ENCODE measurements at regions not wholly inside any gene's neighbourhood (a gene's known extent, or its start where the extent isn't known, plus 50 kb on each side); places are given as distances from the start of the nearest gene placed in this dataset.

GRCh38 chr5:23451156-23451555, 56.3 kb upstream of the PRDM9 start:
- no peak overlapping the region for H3K23ac ChIP-seq (ENCODE audit: low read length in 2 of 2)
- no peak overlapping the region for H4K91ac ChIP-seq (ENCODE audit: low read length)
- WGBS = 52% methylated on average over 1 of the region's 1 CpG
- H3K18ac ChIP-seq (ENCODE audit: low read depth in 1 of 2, low read length in 2 of 2) = no peak overlapping the region
- no peak overlapping the region for H3K4ac ChIP-seq (ENCODE audit: low read depth in 1 of 2, low read length in 2 of 2)
- no peak for DNase-seq
- peaks cover 4% of the 10 kb centered on the region for H3K9me3 ChIP-seq (ENCODE audit: control insufficient read depth, low read length)
- no peaks in the 10 kb centered on the region for H3K27me3 ChIP-seq (ENCODE audit: control insufficient read depth in 1 of 2, insufficient read depth in 1 of 2, low read length in 2 of 2)
- H2AK5ac ChIP-seq (ENCODE audit: low read length, severe bottlenecking) = no peak overlapping the region
- H3K4me3 ChIP-seq (ENCODE audit: insufficient read depth in 1 of 2, low read depth in 1 of 2, low read length in 2 of 2) = no peak overlapping the region
- no peak overlapping the region for H3K27ac ChIP-seq (ENCODE audit: low read length, poor library complexity, severe bottlenecking)
- no peak overlapping the region for H3K14ac ChIP-seq (ENCODE audit: low read length in 2 of 2)
- H2BK5ac ChIP-seq (ENCODE audit: low read depth, low read length, poor library complexity, severe bottlenecking) = no peak overlapping the region
- H3K4me1 ChIP-seq (ENCODE audit: control insufficient read depth, insufficient read depth, low read depth, low read length) = no peaks in the 10 kb centered on the region
- H3K4me2 ChIP-seq (ENCODE audit: low read length, poor library complexity, severe bottlenecking) = no peak overlapping the region
- no peak overlapping the region for H2BK120ac ChIP-seq (ENCODE audit: low read depth, low read length)
- no peak overlapping the region for H3K9ac ChIP-seq (ENCODE audit: low read length)
- H3K79me1 ChIP-seq (replicated peaks; ENCODE audit: low read length, poor library complexity, severe bottlenecking) = no peaks in the 10 kb centered on the region
- H2BK15ac ChIP-seq (ENCODE audit: low read depth, poor library complexity, severe bottlenecking) = no peak overlapping the region
- no peaks in the 10 kb centered on the region for H3K36me3 ChIP-seq (ENCODE audit: control insufficient read depth in 1 of 2, insufficient read depth in 2 of 2, low read depth in 1 of 2, low read length in 2 of 2)
- no peak overlapping the region for H2AFZ ChIP-seq (ENCODE audit: low read depth, low read length)
- H2BK12ac ChIP-seq (ENCODE audit: low read length in 2 of 2) = no peak overlapping the region
- H4K8ac ChIP-seq (ENCODE audit: low read length) = no peak overlapping the region

DNA sequence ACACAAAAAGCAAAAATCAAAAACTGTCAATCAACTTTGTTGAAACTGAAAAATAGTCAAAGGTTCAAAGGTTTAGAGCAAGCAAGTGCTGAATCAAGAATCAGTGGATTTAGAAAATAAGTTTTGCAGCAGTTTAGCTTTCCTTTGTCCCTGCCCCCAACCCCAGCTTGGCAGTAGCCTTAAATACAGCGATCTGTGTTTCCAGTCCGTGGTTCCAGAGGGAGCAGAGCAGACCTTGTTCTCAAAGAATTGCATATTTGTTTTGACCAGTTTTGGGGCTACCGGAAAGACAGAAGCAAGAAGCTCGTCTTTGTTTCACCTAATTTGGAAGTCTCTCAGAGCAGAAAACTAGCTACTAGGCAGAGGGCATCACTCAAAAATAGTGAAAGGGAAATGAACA, 57.2 kb upstream of the PRDM9 start:
- Histone ChIP-seq H3K36me3 (ENCODE audit: control insufficient read depth in 1 of 2, insufficient read depth in 2 of 2, low read depth in 1 of 2, low read length in 2 of 2) (no peaks in the 10 kb centered on the region), H3K14ac (ENCODE audit: low read length in 2 of 2) (no peak overlapping the region), H4K8ac (ENCODE audit: low read length) (no peak overlapping the region), H4K91ac (ENCODE audit: low read length) (no peak overlapping the region), H3K18ac (ENCODE audit: low read depth in 1 of 2, low read length in 2 of 2) (no peak overlapping the region), H2AK5ac (ENCODE audit: low read length, severe bottlenecking) (no peak overlapping the region), H3K23ac (ENCODE audit: low read length in 2 of 2) (no peak overlapping the region), H3K9me3 (ENCODE audit: control insufficient read depth, low read length) (no peaks in the 10 kb centered on the region), H3K27me3 (ENCODE audit: control insufficient read depth in 1 of 2, insufficient read depth in 1 of 2, low read length in 2 of 2) (no peaks in the 10 kb centered on the region), H3K79me1 (replicated peaks; ENCODE audit: low read length, poor library complexity, severe bottlenecking) (no peaks in the 10 kb centered on the region), H2BK15ac (ENCODE audit: low read depth, poor library complexity, severe bottlenecking) (no peak overlapping the region), H2BK5ac (ENCODE audit: low read depth, low read length, poor library complexity, severe bottlenecking) (no peak overlapping the region), H2AFZ (ENCODE audit: low read depth, low read length) (no peak overlapping the region), H2BK12ac (ENCODE audit: low read length in 2 of 2) (no peak overlapping the region), H3K4me2 (ENCODE audit: low read length, poor library complexity, severe bottlenecking) (no peak overlapping the region), H3K27ac (ENCODE audit: low read length, poor library complexity, severe bottlenecking) (no peak overlapping the region), H3K4ac (ENCODE audit: low read depth in 1 of 2, low read length in 2 of 2) (no peak overlapping the region), H3K4me1 (ENCODE audit: control insufficient read depth, insufficient read depth, low read depth, low read length) (no peaks in the 10 kb centered on the region), H3K4me3 (ENCODE audit: insufficient read depth in 1 of 2, low read depth in 1 of 2, low read length in 2 of 2) (no peak overlapping the region), H2BK120ac (ENCODE audit: low read depth, low read length) (no peak overlapping the region), H3K9ac (ENCODE audit: low read length) (no peak overlapping the region)
- no peak for DNase-seq
- 89% methylated on average over 4 of the region's 4 CpGs for WGBS

GRCh38 chr5:23448627-23449026, 58.8 kb upstream of the PRDM9 start:
- H3K36me3 ChIP-seq (ENCODE audit: control insufficient read depth in 1 of 2, insufficient read depth in 2 of 2, low read depth in 1 of 2, low read length in 2 of 2) = no peaks in the 10 kb centered on the region
- H3K9me3 ChIP-seq (ENCODE audit: control insufficient read depth, low read length) = no peaks in the 10 kb centered on the region
- H4K91ac ChIP-seq (ENCODE audit: low read length) = no peak overlapping the region
- H2AK5ac ChIP-seq (ENCODE audit: low read length, severe bottlenecking) = no peak overlapping the region
- no peak for DNase-seq
- H3K4me2 ChIP-seq (ENCODE audit: low read length, poor library complexity, severe bottlenecking) = no peak overlapping the region
- H3K14ac ChIP-seq (ENCODE audit: low read length in 2 of 2) = no peak overlapping the region
- H3K4me1 ChIP-seq (ENCODE audit: control insufficient read depth, insufficient read depth, low read depth, low read length) = no peaks in the 10 kb centered on the region
- H3K79me1 ChIP-seq (replicated peaks; ENCODE audit: low read length, poor library complexity, severe bottlenecking) = no peaks in the 10 kb centered on the region
- H2BK120ac ChIP-seq (ENCODE audit: low read depth, low read length) = no peak overlapping the region
- H4K8ac ChIP-seq (ENCODE audit: low read length) = no peak overlapping the region
- no peak overlapping the region for H2BK12ac ChIP-seq (ENCODE audit: low read length in 2 of 2)
- no peak overlapping the region for H3K9ac ChIP-seq (ENCODE audit: low read length)
- H3K4ac ChIP-seq (ENCODE audit: low read depth in 1 of 2, low read length in 2 of 2) = no peak overlapping the region
- H2BK5ac ChIP-seq (ENCODE audit: low read depth, low read length, poor library complexity, severe bottlenecking) = no peak overlapping the region
- H3K27ac ChIP-seq (ENCODE audit: low read length, poor library complexity, severe bottlenecking) = no peak overlapping the region
- no peak overlapping the region for H2BK15ac ChIP-seq (ENCODE audit: low read depth, poor library complexity, severe bottlenecking)
- H2AFZ ChIP-seq (ENCODE audit: low read depth, low read length) = peak overlapping the region; percentile 27
- H3K27me3 ChIP-seq (ENCODE audit: control insufficient read depth in 1 of 2, insufficient read depth in 1 of 2, low read length in 2 of 2) = no peaks in the 10 kb centered on the region
- no peak overlapping the region for H3K23ac ChIP-seq (ENCODE audit: low read length in 2 of 2)
- no peak overlapping the region for H3K18ac ChIP-seq (ENCODE audit: low read depth in 1 of 2, low read length in 2 of 2)
- H3K4me3 ChIP-seq (ENCODE audit: insufficient read depth in 1 of 2, low read depth in 1 of 2, low read length in 2 of 2) = no peak overlapping the region

GRCh38 chr5:23446424-23446823, 61.0 kb upstream of the PRDM9 start:
- WGBS = 70% methylated on average over 6 of the region's 6 CpGs
- Histone ChIP-seq H2BK12ac (ENCODE audit: low read length in 2 of 2) (no peak overlapping the region), H3K36me3 (ENCODE audit: control insufficient read depth in 1 of 2, insufficient read depth in 2 of 2, low read depth in 1 of 2, low read length in 2 of 2) (no peaks in the 10 kb centered on the region)

More at GRCh38 chr5:23446424-23446823, 61.0 kb upstream of the PRDM9 start:
- no peaks in the 10 kb centered on the region for H3K27me3 ChIP-seq (ENCODE audit: control insufficient read depth in 1 of 2, insufficient read depth in 1 of 2, low read length in 2 of 2)
- H2BK120ac ChIP-seq (ENCODE audit: low read depth, low read length) = no peak overlapping the region
- no peak overlapping the region for H3K14ac ChIP-seq (ENCODE audit: low read length in 2 of 2)
- H3K9me3 ChIP-seq (ENCODE audit: control insufficient read depth, low read length) = no peaks in the 10 kb centered on the region
- no peak overlapping the region for H3K4me2 ChIP-seq (ENCODE audit: low read length, poor library complexity, severe bottlenecking)
- no peak overlapping the region for H4K8ac ChIP-seq (ENCODE audit: low read length)
- peak; percentile 35 for DNase-seq
- H3K23ac ChIP-seq (ENCODE audit: low read length in 2 of 2) = no peak overlapping the region
- no peak overlapping the region for H3K27ac ChIP-seq (ENCODE audit: low read length, poor library complexity, severe bottlenecking)
- H3K18ac ChIP-seq (ENCODE audit: low read depth in 1 of 2, low read length in 2 of 2) = no peak overlapping the region
- no peak overlapping the region for H4K91ac ChIP-seq (ENCODE audit: low read length)
- no peak overlapping the region for H2AK5ac ChIP-seq (ENCODE audit: low read length, severe bottlenecking)
- no peak overlapping the region for H2BK5ac ChIP-seq (ENCODE audit: low read depth, low read length, poor library complexity, severe bottlenecking)
- H3K9ac ChIP-seq (ENCODE audit: low read length) = no peak overlapping the region
- H3K4ac ChIP-seq (ENCODE audit: low read depth in 1 of 2, low read length in 2 of 2) = no peak overlapping the region
- H2BK15ac ChIP-seq (ENCODE audit: low read depth, poor library complexity, severe bottlenecking) = no peak overlapping the region
- no peak overlapping the region for H2AFZ ChIP-seq (ENCODE audit: low read depth, low read length)
- H3K4me1 ChIP-seq (ENCODE audit: control insufficient read depth, insufficient read depth, low read depth, low read length) = no peaks in the 10 kb centered on the region
- H3K4me3 ChIP-seq (ENCODE audit: insufficient read depth in 1 of 2, low read depth in 1 of 2, low read length in 2 of 2) = no peak overlapping the region
- H3K79me1 ChIP-seq (replicated peaks; ENCODE audit: low read length, poor library complexity, severe bottlenecking) = no peaks in the 10 kb centered on the region

All from mesenchymal stem cell (in vitro differentiated cells and primary cell).